NCI-H1048 (cell line): ENCODE measurements at regions not wholly inside any gene's neighbourhood (a gene's known extent, or its start where the extent isn't known, plus 50 kb on each side); places are given as distances from the start of the nearest gene placed in this dataset.
"Not testable (repeated sequence)": the region's sequence is repeated elsewhere in the genome, so short reads cannot be mapped to it uniquely, and the experiment has no call there.

ENCODE experiments used
- DNase-seq: peaks from one replicate; lab custom pipeline; 2025; lab: John Stamatoyannopoulos, UW

GRCh38 chr12:67456431-67456901, 187.3 kb downstream of the CAND1 start:
- no peak for DNase-seq

DNA sequence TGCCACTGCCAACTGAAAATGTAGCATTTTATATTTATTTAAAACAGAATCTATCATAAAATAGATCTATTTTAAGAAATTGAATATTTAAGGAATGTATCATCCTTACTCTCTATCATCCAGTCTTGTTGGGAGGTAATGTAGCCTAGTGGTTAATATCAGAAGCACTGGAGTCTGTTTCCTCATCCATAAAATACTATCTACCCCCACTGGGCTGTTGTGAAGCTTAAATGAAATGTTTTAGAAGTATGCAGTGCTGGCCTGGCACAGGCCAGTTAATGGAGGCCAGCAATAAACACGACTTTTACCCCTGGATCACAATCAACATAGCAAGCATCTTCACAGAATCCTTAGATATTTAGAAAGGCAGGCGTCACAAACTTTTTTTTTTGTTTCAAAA, 188.0 kb downstream of the CAND1 start:
- DNase-seq = no peak

- DNase-seq = no peak
These were observed 188.9 kb downstream of the CAND1 start for GRCh38 chr12:67457778-67458665.

DNA sequence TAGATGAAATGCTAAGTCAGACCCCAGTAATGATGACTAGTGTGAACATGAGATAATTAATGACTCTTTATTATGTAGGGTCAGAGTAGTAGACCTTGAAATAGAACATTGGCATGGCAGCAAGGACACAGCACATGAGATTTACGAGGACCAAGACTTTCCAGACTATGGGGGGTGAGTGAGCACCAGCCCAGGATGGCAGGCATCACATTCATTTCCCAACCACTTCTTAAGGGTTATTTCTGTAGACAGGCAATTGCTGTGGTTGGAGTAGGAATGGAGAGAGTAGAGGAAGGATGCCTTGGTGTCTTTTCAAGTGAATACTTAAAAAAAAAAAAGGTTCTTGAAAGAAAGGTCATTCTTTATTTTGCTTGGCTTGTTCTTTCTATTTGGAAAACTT, 189.4 kb upstream of the DYRK2 start:
- no peak for DNase-seq

- no peak for DNase-seq
These were observed 189.0 kb upstream of the DYRK2 start for GRCh38 chr12:67459578-67459977.

- DNase-seq = no peak
These were observed 188.2 kb upstream of the DYRK2 start for GRCh38 chr12:67460388-67460787.

- DNase-seq = no peak
These were observed 179.8 kb upstream of the DYRK2 start for GRCh38 chr12:67468549-67469245.

DNA sequence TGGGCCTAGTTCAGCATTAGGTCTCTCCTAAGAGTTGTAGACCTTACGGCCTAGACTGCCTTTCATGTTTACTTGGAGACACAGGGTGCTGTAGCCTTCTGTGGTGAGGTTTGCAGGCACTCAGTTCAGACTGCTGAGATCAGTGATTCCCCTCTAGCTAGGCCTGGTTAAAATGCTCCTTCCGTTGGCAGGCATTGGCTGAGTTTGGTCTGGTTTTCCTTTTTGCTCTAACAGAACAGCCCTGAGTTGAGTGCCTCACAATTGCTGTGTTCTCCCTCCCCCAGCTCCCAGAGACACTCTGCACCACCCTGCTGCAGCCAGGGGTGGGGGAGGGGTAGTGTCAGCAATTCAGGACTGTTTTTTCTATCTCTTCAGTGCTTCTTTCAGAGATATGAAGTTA, 178.9 kb upstream of the DYRK2 start:
- no peak for DNase-seq

- no peak for DNase-seq
These were observed 176.7 kb upstream of the DYRK2 start for GRCh38 chr12:67471810-67472209.

DNA sequence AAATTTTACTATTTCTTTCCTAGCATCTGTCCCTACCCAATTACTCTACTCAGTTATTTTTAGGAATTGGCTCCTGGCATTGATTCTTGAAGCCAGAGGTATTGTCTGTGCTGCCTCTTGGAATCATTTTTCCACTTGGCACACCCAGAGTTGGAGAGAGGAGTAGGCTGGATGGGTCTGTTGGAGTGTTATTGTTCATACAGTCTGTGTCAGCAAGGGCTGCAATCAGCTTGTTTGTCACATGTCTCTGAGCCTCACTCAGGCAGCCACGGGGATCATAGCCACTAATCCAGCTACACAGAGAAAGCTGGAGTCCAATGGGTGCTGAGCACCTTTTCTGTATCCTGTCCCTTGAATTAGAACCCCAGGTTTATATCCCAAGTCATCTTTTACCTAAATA, 176.0 kb upstream of the DYRK2 start:
- no peak for DNase-seq

DNA sequence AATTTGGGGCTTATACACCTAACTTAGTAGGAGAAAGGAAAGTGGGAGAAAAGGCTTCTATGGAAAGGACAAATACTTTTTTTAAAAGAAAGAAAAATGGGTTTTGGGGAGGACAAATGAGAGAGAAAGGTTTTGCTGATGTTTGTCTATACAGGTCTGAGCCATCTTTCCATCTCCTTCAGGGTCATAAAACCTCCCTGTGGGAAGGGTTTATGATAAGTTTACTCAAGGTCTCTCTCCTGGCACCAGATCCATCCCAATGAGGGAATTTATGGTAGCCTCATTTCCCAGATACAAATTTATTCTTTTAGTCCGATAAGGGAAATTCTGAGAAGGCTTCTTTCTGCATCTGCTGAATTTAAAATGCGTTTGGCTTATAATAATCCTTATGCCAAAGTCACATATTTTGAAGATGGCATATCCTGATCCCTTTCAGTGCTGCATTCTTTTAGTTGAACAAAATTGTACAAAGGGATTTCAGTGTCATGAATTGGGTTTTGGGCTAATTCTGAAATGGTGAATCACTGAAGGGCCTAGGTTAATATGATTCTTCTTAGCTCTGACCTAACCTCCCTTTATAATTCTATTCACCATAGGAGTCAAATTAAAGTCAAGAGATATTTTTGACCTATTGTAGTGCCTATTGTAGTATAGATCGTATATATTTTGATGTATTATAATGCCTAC, 173.5 kb upstream of the DYRK2 start:
- no peak for DNase-seq

GRCh38 chr12:67475725-67476124, 172.8 kb upstream of the DYRK2 start:
- DNase-seq = no peak

DNA sequence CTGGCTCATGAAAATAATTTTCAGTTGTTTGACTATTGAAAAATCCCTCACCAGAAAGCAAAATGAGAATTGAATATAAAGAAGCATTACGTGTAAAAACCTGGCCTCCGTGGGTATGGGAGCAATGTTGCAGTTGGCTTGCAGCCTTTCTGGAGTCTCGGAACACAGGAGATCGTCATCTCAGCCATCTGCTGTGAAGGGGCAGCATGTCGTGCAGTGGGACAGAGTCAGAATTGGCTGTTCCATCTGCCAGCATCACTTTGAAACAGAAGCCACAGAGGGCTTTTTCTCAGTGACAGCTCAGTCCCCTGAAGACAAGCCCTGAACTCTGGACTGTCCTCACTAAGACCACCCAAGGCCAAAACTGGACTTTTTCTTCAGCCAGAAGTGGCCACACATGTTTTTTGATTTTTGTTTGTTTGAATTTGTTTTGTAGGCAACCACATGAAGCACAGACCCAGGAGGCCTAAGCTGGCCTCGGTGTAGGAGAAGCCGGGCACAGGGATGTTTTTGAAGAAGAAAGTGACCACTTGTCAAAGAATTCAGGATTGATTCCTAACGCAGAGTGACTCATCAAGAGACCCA, 170.8 kb upstream of the DYRK2 start:
- no peak for DNase-seq

- no peak for DNase-seq
These were observed 165.5 kb upstream of the DYRK2 start for GRCh38 chr12:67482751-67483661.

DNA sequence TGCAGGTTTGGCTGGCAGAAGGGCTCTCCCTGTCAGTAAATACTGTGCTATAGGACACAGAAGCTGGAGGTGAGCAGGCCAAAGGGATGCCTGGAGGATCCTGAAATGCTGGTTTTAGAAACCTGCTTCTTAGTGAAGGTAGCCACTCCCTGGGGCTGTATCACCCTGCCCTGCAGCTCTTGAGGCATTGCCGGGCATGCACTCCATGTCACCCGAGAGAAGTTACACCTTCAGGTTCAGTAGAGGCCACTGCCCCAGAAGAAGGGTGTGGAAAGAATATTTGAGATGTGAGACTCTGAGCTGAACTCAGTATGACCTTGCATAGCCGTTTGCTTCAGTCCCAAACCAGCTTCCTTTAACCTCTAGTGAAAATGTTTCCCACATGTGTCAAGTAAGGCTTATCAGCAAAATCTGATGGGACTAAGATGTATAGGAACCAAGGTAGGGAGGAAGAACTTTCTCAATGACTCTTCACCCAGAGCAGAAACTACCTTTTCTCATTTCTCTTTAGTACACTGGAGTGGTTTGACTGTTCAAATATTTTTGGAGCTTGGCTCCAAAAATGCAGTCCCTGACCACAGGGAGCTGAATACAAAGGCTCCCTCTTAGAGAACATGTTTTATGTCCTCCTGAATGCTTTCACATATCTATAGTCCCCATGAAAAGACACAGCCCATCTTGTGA, 164.5 kb upstream of the DYRK2 start:
- DNase-seq = no peak

- DNase-seq = no peak
These were observed 163.6 kb upstream of the DYRK2 start for GRCh38 chr12:67484791-67485480.

- no peak for DNase-seq
These were observed 161.9 kb upstream of the DYRK2 start for GRCh38 chr12:67486671-67487070.

DNA sequence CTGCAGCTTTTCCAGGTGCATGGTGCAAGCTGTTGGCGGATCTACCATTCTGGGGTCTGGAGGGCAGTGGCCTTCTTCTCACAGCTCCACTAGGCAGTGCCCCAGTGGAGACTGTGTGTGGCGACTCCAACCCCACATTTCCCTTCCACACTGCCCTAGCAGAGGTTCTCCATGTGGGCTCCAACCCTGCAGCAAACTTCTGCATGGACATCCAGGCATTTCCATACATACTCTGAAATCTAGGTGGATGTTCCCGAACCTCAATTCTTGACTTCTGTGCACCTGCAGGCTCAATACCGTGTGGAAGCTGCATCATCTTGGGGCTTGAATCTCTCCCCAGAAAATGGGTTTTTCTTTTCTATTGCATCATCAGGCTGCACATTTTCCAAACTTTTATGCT, 160.2 kb upstream of the DYRK2 start:
- DNase-seq = not testable (repeated sequence)

GRCh38 chr12:67489007-67489406, 159.5 kb upstream of the DYRK2 start:
- no peak for DNase-seq

DNA sequence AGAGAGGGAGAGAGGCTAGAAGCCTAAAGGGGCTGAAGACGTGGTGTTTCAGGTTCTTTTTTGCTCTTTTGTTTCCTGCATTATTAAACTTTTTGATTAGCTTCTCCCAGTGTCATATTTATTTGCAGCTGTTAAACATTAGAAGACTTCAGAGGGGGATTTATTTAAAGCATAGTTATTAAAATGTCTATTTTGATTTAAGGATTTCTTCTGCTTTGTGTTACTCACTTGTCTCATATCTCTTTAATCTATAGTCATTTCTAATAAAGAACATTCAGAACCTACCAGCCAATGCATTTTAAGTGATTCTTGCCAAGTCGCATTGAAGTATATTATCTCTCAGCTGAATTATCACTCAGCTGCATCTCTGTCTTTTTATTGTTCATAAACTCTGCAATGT, 152.0 kb upstream of the DYRK2 start:
- DNase-seq = no peak
